ENCODE measurements at regions not wholly inside any gene's neighbourhood (a gene's known extent, or its start where the extent isn't known, plus 50 kb on each side); places are given as distances from the start of the nearest gene placed in this dataset.

- TF ChIP-seq NRF1 (IDR thresholded peaks at IDR 0.05; ENCODE audit: low read depth, low read length), result no peak
- no peak for TF ChIP-seq CEBPB (IDR thresholded peaks at IDR 0.05; ENCODE audit: low read depth, low read length)
- no peak for TF ChIP-seq GTF2F1 (IDR thresholded peaks at IDR 0.05; ENCODE audit: borderline replicate concordance, low read depth, low read length)
- no peak for TF ChIP-seq POLR2AphosphoS5 (IDR thresholded peaks at IDR 0.05; ENCODE audit: low read depth, low read length)
- no peak for TF ChIP-seq YY1 (IDR thresholded peaks at IDR 0.05; ENCODE audit: low read depth, low read length)
- no peak for TF ChIP-seq EZH2 (IDR thresholded peaks at IDR 0.05; ENCODE audit: low read depth, low read length, severe bottlenecking)
- TF ChIP-seq BRCA1 (IDR thresholded peaks at IDR 0.05; ENCODE audit: low read depth, low read length), result no peak
- TF ChIP-seq USF2 (IDR thresholded peaks at IDR 0.05; ENCODE audit: low read length), result no peak
Observed at GRCh38 chr15:96266456-96266855, 64.0 kb upstream of the NR2F2 start.

All from H1 (cell line).